ENCODE measurements at regions not wholly inside any gene's neighbourhood (a gene's known extent, or its start where the extent isn't known, plus 50 kb on each side); places are given as distances from the start of the nearest gene placed in this dataset.
A peak's percentile ranks its signal among the peaks of the same experiment; 100 is the strongest.

GRCh38 chr3:18712713-18713576 lies 287.8 kb upstream of the SATB1 start:
- H3K56ac ChIP-seq (ENCODE audit: insufficient read length, low read depth, low read length) = no peak overlapping the region
- H3K27me3 Mint-ChIP-seq (ENCODE audit: low read depth) = no peaks in the 10 kb centered on the region
- no peaks in the 10 kb centered on the region for H4K20me1 ChIP-seq (ENCODE audit: control insufficient read depth, insufficient read depth, insufficient read length)
- H3K23me2 ChIP-seq (ENCODE audit: insufficient read length, low read depth, low read length, poor library complexity, severe bottlenecking) = no peaks in the 10 kb centered on the region
- no peak overlapping the region for H3K4ac ChIP-seq (ENCODE audit: low read depth, low read length)
- H3K14ac ChIP-seq (ENCODE audit: insufficient read depth, low read length) = peak overlapping the region; percentile 41; the same call in 1 of the 2 replicates
- H3K4me2 ChIP-seq (ENCODE audit: insufficient read depth, insufficient read length, low read length) = no peak overlapping the region
- H3K79me2 ChIP-seq (ENCODE audit: insufficient read depth, low read length) = no peaks in the 10 kb centered on the region
- no peaks in the 10 kb centered on the region for H3K9me3 ChIP-seq (ENCODE audit: control insufficient read depth, low read depth, low read length)
- H3K4me1 ChIP-seq (ENCODE audit: insufficient read depth, low read length) = no peaks in the 10 kb centered on the region
- H2BK5ac ChIP-seq (ENCODE audit: insufficient read length, low read length) = no peak overlapping the region
- H3K23ac ChIP-seq (ENCODE audit: insufficient read length, low read depth, low read length) = no peak overlapping the region
- no peak overlapping the region for H4K91ac ChIP-seq (ENCODE audit: insufficient read length, low read depth, low read length)
- no peak overlapping the region for H3K27ac Mint-ChIP-seq
- no peaks in the 10 kb centered on the region; a peak in 1 of 7 replicates for H3K36me3 Mint-ChIP-seq (ENCODE audit: insufficient read depth in 1 of 3, low read depth in 3 of 3)
- H2AK5ac ChIP-seq (ENCODE audit: insufficient read length, low read length) = no peak overlapping the region
- no peaks in the 10 kb centered on the region for H3K79me1 ChIP-seq (ENCODE audit: insufficient read depth, low read depth, low read length, poor library complexity, severe bottlenecking)
- no peak overlapping the region for H3K18ac ChIP-seq (ENCODE audit: insufficient read length, low read depth, low read length)
- no peak overlapping the region for H3K27ac ChIP-seq (ENCODE audit: insufficient read length, low read depth, low read length)
- H4K8ac ChIP-seq (replicated peaks; ENCODE audit: insufficient read length, low read depth, low read length) = no peak overlapping the region
- no peak overlapping the region for H2BK120ac ChIP-seq (ENCODE audit: low read depth, low read length, poor library complexity, severe bottlenecking)
- H3K4me3 Mint-ChIP-seq = no peak overlapping the region
- no peak overlapping the region for H4K5ac ChIP-seq (ENCODE audit: insufficient read length, low read depth, low read length)
- no peak overlapping the region for H3T11ph ChIP-seq (ENCODE audit: low read length)
- no peak for DNase-seq
- no peak overlapping the region for H2BK20ac ChIP-seq (ENCODE audit: low read depth, low read length, poor library complexity, severe bottlenecking)
- H2BK12ac ChIP-seq (ENCODE audit: insufficient read length, low read depth, low read length) = no peak overlapping the region
- no peak overlapping the region for H2BK15ac ChIP-seq (ENCODE audit: low read depth, low read length)
- no CpG with 5 or more reads among the region's 6 CpGs for WGBS (ENCODE audit: extremely low coverage, insufficient read length, low lambda C conversion rate)
- H3K9me3 Mint-ChIP-seq = no peaks in the 10 kb centered on the region
- H3K27me3 ChIP-seq (ENCODE audit: insufficient read depth, low read length) = no peaks in the 10 kb centered on the region
- no peak for TF ChIP-seq CTCF (conservative IDR thresholded peaks at IDR 0.05)
- no peak overlapping the region for H3K9ac ChIP-seq (ENCODE audit: extremely low read depth, insufficient read length, low read length)
- H2AFZ ChIP-seq (ENCODE audit: low read length) = no peak overlapping the region
- H3K4me1 Mint-ChIP-seq = peaks cover 0 to 3% of the 10 kb centered on the region in 2 experiments; a peak in 2 of 4 replicates
